ENCODE measurements at regions not wholly inside any gene's neighbourhood (a gene's known extent, or its start where the extent isn't known, plus 50 kb on each side); places are given as distances from the start of the nearest gene placed in this dataset.

DNA sequence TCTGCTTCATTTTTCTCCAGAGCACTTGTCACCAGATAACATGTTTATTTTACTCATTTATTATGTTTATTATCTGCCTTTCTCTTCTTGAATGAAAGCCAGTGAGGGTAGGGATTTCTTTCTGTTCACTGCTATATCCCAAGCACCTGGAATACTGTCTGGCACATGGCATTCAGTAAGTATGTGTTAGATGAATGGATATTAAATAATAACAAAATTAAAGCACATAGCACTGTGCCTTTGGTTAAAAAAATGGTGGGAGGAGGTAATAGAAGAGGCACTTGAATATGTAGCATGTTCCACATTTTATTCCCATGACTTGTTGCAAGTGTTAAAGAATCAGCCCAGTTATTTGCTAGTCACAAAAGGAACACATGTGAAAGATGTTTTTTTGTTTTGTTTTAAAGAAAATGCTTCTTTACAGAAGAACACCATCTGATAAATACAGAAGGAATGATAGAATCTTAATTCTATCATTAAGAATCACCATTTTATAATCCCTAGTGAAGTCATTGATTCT is 151.0 kb downstream of the DLEU7 start:
- no peak overlapping the region for H3K4me3 ChIP-seq
- TF ChIP-seq CTCF (IDR thresholded peaks at IDR 0.05) = no peak
- H3K9me3 ChIP-seq = no peaks in the 10 kb centered on the region
- no peaks in the 10 kb centered on the region for H3K4me1 ChIP-seq
- H3K9ac ChIP-seq (ENCODE audit: low read depth in 2 of 2, low read length in 2 of 2) = no peak overlapping the region
- no peak for DNase-seq
- H3K27me3 ChIP-seq = no peaks in the 10 kb centered on the region
- intact Hi-C loops (cut with DNase I) = no loop called here
- H3K27ac ChIP-seq = no peak overlapping the region
- H3K36me3 ChIP-seq = no peaks in the 10 kb centered on the region

- no peak overlapping the region for H3K9ac ChIP-seq (ENCODE audit: low read depth in 2 of 2, low read length in 2 of 2)
- no peak for DNase-seq
- intact Hi-C loops (cut with DNase I) = no loop called here
- H3K9me3 ChIP-seq = no peaks in the 10 kb centered on the region
- no peak for TF ChIP-seq CTCF (IDR thresholded peaks at IDR 0.05)
- no peak overlapping the region for H3K4me3 ChIP-seq
- H3K27me3 ChIP-seq = no peaks in the 10 kb centered on the region
- no peaks in the 10 kb centered on the region for H3K36me3 ChIP-seq
- no peaks in the 10 kb centered on the region for H3K4me1 ChIP-seq
- H3K27ac ChIP-seq = no peak overlapping the region
Observed at GRCh38 chr13:50693727-50694126, 149.8 kb downstream of the DLEU7 start.

- Histone ChIP-seq H3K9ac (ENCODE audit: low read depth in 2 of 2, low read length in 2 of 2) (no peak overlapping the region), H3K36me3 (no peaks in the 10 kb centered on the region)
- no peak for DNase-seq
Observed at GRCh38 chr13:50697746-50698539, 145.5 kb downstream of the DLEU7 start.

DNA sequence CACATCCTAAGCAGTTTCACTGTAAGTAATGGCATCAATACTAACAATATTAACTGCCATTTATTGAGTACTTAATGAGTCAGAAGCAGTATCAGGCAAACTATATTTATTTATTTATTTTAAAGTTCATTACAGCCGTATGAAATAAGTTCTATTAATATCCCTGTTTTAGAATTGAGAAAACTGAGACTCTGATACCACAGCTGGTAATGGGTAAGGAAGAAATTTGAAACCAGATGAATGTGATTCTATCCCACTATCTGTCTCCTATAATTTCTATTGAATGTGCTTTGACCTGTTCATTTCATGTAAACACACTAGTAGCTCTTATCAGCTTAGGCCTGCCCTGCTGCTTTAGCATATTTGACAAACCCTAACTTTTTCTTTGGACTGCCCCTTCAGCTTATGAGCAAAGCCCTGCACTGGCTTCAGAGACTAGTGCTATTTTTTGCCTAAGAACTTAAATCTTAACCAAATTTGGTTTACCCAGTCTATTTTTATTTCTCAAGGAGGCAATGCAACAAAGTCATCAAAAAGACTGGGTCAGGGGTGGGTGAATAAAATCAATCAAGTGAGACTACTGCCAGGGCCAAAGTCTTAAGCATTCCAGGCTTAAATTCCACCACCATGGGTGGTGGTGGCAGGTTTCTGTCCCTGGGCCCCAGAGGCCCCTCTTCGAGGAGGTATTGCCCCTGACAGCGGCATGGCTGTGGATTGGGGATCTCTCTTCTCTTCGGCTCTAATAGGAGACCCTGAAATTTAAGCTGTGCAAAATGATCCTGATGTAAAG is 143.4 kb downstream of the DLEU7 start:
- H3K4me1 ChIP-seq = no peaks in the 10 kb centered on the region
- H3K27me3 ChIP-seq = no peaks in the 10 kb centered on the region
- H3K36me3 ChIP-seq = no peaks in the 10 kb centered on the region
- no peak overlapping the region for H3K4me3 ChIP-seq
- no peaks in the 10 kb centered on the region for H3K9me3 ChIP-seq
- no peak overlapping the region for H3K27ac ChIP-seq
- no peak for DNase-seq
- no peak overlapping the region for H3K9ac ChIP-seq (ENCODE audit: low read depth in 2 of 2, low read length in 2 of 2)
- intact Hi-C loops (cut with DNase I) = no loop called here
- no peak for TF ChIP-seq CTCF (IDR thresholded peaks at IDR 0.05)

More at GRCh38 chr13:50697746-50698539, 145.5 kb downstream of the DLEU7 start:
- Histone ChIP-seq H3K27ac (no peak overlapping the region), H3K4me1 (no peaks in the 10 kb centered on the region), H3K27me3 (no peaks in the 10 kb centered on the region), H3K4me3 (no peak overlapping the region), H3K9me3 (no peaks in the 10 kb centered on the region)
- intact Hi-C loops (cut with DNase I) = no loop called here
- TF ChIP-seq CTCF (IDR thresholded peaks at IDR 0.05) = no peak

DNA sequence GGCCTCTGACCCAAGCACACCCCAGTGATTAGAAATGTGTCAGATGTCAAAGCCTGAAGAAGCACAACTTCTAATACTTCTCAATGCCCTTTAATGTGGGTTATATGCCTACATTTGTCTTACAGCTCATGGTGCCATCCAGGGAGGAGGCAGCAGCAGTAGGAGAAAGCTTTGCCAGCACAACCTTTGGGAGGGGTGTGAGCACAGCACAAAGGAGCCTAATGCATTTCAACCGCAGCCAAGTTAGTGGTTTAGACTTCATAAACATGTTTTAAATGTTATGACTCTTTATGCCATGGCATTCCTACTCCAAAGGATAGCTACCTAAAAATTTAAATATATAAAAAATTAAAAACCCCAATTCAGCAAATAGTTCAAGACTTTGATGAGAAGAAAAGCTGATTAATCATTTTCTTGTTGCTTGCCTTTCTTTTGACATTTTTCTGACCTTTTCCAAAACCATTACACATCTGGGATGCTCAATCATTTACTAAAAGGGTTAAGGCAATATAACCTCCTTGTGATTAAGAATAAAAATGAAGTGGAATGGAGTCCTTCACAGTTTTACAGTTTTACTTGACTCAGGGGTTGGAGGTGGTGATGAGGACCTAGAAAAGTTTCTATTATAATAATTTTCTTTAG is 142.7 kb downstream of the DLEU7 start:
- H3K4me3 ChIP-seq = no peak overlapping the region
- intact Hi-C loops (cut with DNase I) = no loop called here
- no peaks in the 10 kb centered on the region for H3K9me3 ChIP-seq
- no peaks in the 10 kb centered on the region for H3K27me3 ChIP-seq
- no peak overlapping the region for H3K27ac ChIP-seq
- no peak overlapping the region for H3K9ac ChIP-seq (ENCODE audit: low read depth in 2 of 2, low read length in 2 of 2)
- H3K4me1 ChIP-seq = no peaks in the 10 kb centered on the region
- no peaks in the 10 kb centered on the region for H3K36me3 ChIP-seq
- DNase-seq = no peak
- no peak for TF ChIP-seq CTCF (IDR thresholded peaks at IDR 0.05)

All from colonic mucosa (tissue), 4 donors.